Right cardiac atrium (tissue), 5 donors: ENCODE measurements at regions not wholly inside any gene's neighbourhood (a gene's known extent, or its start where the extent isn't known, plus 50 kb on each side); places are given as distances from the start of the nearest gene placed in this dataset.
A peak's percentile ranks its signal among the peaks of the same experiment; 100 is the strongest.
"Not testable (repeated sequence)": the region's sequence is repeated elsewhere in the genome, so short reads cannot be mapped to it uniquely, and the experiment has no call there.

Experiments
- ATAC-seq, 2 donors: fragments of 200-7000 bp; cut with Tn5 transposase; one replicate each; pipeline versions ENCODE4 v1.8.0 to v1.9.1; 2020; ENCODE audit warnings: moderate library complexity in 2 of 2, mild to moderate bottlenecking in 1 of 2
- DNase-seq, 3 donors: peaks; one replicate each; pipeline ENCODE4 v3.0.0-alpha.2; 2020
- H3K27ac ChIP-seq: one replicate; pipeline ENCODE4 v1.5.1; 2013; ENCODE audit warnings: mild to moderate bottlenecking, low read length, control low read depth, moderate library complexity
- H3K27me3 ChIP-seq: one replicate; pipeline ENCODE4 v1.6.1; 2013; ENCODE audit not compliant: control insufficient read depth, insufficient read depth
- H3K4me1 ChIP-seq: one replicate; pipeline ENCODE4 v1.6.1; 2013; ENCODE audit warnings: low read length; ENCODE audit not compliant: control insufficient read depth, insufficient read depth
- H3K4me3 ChIP-seq: one replicate; pipeline ENCODE4 v1.5.1; 2013; ENCODE audit warnings: low read length, control low read depth
- H3K9me3 ChIP-seq: one replicate; pipeline ENCODE4 v1.6.1; 2013; ENCODE audit warnings: low read length; ENCODE audit not compliant: control insufficient read depth
- WGBS: extraction: QIAGEN DNeasy Blood & Tissue Kit; methylation state at CpG from one replicate; pipeline ENCODE4 v1.1.7; 2013; 5-methylcytosine and 5-hydroxymethylcytosine counted together
- intact Hi-C, 4 donors: fragments of 100-400 bp; cut with DNase I; formaldehyde crosslinking; loops; one replicate each; pipeline versions ENCODE4 v1.11.0 to v1.14.0; 2022 to 2023
- donor health status: healthy with polysubstance abuse.
- donor health status: DM: no; HTN: yes; CAD: no.
- donor health status: DM: no; HTN: no; CAD: no.
- donor health status: DM: no; HTN: yes; CAD: no; lungs with severe emphysema.
- donor health status: DM: yes; HTN: yes; CAD: no.

- Histone ChIP-seq H3K4me3 (no peak overlapping the region), H3K27ac (no peak overlapping the region), H3K4me1 (no peaks in the 10 kb centered on the region), H3K27me3 (no peaks in the 10 kb centered on the region), H3K9me3 (no peaks in the 10 kb centered on the region)
- DNase-seq, result no peak
- intact Hi-C loops, result no loop called here
- WGBS, result 85% methylated on average over 5 of the region's 5 CpGs
- no peak for ATAC-seq
These were observed 220.1 kb downstream of the DHX15 start for GRCh38 chr4:24364249-24364648.

GRCh38 chr4:24363751-24364150 lies 220.6 kb downstream of the DHX15 start:
- 83% methylated on average over 4 of the region's 4 CpGs for WGBS
- H3K4me3 ChIP-seq, result no peak overlapping the region
- intact Hi-C loops, result no loop called here
- no peak overlapping the region for H3K27ac ChIP-seq
- no peak for ATAC-seq
- no peaks in the 10 kb centered on the region for H3K27me3 ChIP-seq
- no peak for DNase-seq
- H3K9me3 ChIP-seq, result no peaks in the 10 kb centered on the region
- H3K4me1 ChIP-seq, result no peaks in the 10 kb centered on the region

- H3K9me3 ChIP-seq, result no peaks in the 10 kb centered on the region
- no peak overlapping the region for H3K4me3 ChIP-seq
- 89% methylated on average over 4 of the region's 4 CpGs for WGBS
- peaks cover 2% of the 10 kb centered on the region for H3K27me3 ChIP-seq
- no peak overlapping the region for H3K27ac ChIP-seq
- no peak for ATAC-seq
- H3K4me1 ChIP-seq, result no peaks in the 10 kb centered on the region
- intact Hi-C loops, result no loop called here
- DNase-seq, result no peak
These were observed 232.2 kb downstream of the DHX15 start for GRCh38 chr4:24352112-24352511.

GRCh38 chr4:24349168-24349996 lies 235.0 kb downstream of the DHX15 start:
- H3K27me3 ChIP-seq, H3K4me3 ChIP-seq, H3K4me1 ChIP-seq, DNase-seq, H3K27ac ChIP-seq, intact Hi-C loops, ATAC-seq, H3K9me3 ChIP-seq: not testable (repeated sequence)
- WGBS, result 85% methylated on average over 15 of the region's 15 CpGs

DNA sequence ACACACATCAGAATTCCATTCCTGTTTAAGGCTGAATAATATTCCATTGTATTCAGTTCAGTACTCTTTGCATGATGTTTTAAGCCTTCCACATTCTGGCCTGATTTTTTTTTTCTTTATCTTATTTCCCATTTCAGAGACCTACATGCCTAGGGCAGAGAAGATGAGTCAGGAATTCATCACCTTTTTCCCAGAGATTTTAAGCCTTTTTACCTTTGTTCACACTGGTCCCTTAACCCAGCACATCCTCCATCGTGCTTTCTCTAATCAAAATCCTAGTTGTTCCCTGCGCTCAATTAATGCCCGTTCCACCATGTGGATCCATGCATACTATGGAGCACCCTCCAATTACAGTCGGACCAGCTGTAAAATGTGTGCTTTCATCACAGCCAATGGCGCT lies 245.1 kb downstream of the DHX15 start:
- DNase-seq (no peak), ATAC-seq (no peak)
- Histone ChIP-seq H3K4me1 (no peaks in the 10 kb centered on the region), H3K27ac (no peak overlapping the region), H3K9me3 (no peaks in the 10 kb centered on the region), H3K27me3 (no peaks in the 10 kb centered on the region), H3K4me3 (no peak overlapping the region)
- intact Hi-C loops, result no loop called here
- WGBS, result 93% methylated on average over 5 of the region's 5 CpGs

- no peak for ATAC-seq
- no peak for DNase-seq
- Histone ChIP-seq H3K27me3 (no peaks in the 10 kb centered on the region), H3K4me1 (no peaks in the 10 kb centered on the region), H3K9me3 (no peaks in the 10 kb centered on the region), H3K4me3 (no peak overlapping the region), H3K27ac (no peak overlapping the region)
- intact Hi-C loops, result no loop called here
- 90% methylated on average over 13 of the region's 13 CpGs for WGBS
These were observed 246.7 kb downstream of the DHX15 start for GRCh38 chr4:24337451-24338190.

DNA sequence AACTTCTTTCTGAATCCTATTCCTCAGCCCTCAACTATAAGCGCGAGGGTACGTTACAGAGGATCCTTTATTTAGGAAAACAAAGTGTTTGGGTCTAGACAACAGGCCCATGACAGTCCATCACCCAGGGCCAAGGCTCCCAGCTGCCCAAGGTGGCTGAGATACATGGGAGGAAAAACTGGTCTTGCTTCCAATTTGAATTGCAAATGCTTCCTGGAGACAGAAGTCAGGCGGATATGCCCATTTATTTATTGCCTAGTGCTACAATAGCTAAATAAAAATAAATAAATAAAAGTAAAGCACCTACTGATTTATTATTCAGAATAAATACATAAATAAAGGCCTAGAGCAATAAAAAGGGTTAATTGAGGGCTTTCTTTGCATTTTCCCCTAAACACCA lies 248.7 kb downstream of the DHX15 start:
- no peak for ATAC-seq
- no peak for DNase-seq
- intact Hi-C loops, result no loop called here
- H3K9me3 ChIP-seq, result no peaks in the 10 kb centered on the region
- H3K4me3 ChIP-seq, result no peak overlapping the region
- H3K27ac ChIP-seq, result no peak overlapping the region
- no peaks in the 10 kb centered on the region for H3K4me1 ChIP-seq
- WGBS, result 94% methylated on average over 4 of the region's 4 CpGs
- H3K27me3 ChIP-seq, result no peaks in the 10 kb centered on the region

GRCh38 chr4:24334906-24335305 lies 249.4 kb downstream of the DHX15 start:
- H3K4me3 ChIP-seq, result no peak overlapping the region
- H3K9me3 ChIP-seq, result no peaks in the 10 kb centered on the region
- WGBS, result 85% methylated on average over 3 of the region's 3 CpGs
- no peak for DNase-seq
- no peak for ATAC-seq
- no peaks in the 10 kb centered on the region for H3K27me3 ChIP-seq
- no peaks in the 10 kb centered on the region for H3K4me1 ChIP-seq
- intact Hi-C loops, result no loop called here
- no peak overlapping the region for H3K27ac ChIP-seq

GRCh38 chr4:24330573-24330972 lies 253.8 kb downstream of the DHX15 start:
- DNase-seq, result no peak
- intact Hi-C loops, result no loop called here
- no peaks in the 10 kb centered on the region for H3K27me3 ChIP-seq
- ATAC-seq, result peak in 1 of 2 donors; percentile 20
- no peak overlapping the region for H3K4me3 ChIP-seq
- H3K27ac ChIP-seq, result no peak overlapping the region
- no peaks in the 10 kb centered on the region for H3K4me1 ChIP-seq
- H3K9me3 ChIP-seq, result no peaks in the 10 kb centered on the region

DNA sequence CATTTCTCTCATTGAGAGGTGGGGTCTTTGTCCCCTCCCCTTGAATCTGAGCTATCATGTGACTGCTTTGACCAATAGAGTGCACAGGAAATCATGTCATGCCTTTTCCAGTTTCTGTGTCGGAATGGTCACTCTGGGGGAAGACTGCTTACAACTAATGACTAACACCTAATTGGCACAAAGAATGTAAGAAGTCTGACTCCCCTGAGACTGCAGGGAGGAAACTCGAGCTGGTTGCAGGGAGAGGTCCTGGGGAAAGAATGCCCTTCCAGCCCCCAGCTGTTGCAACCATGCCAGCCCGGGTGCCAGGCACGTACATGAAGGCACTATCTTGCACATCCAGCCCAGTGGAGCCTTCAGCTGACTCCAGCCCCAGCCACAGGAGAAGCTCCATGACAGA lies 254.2 kb downstream of the DHX15 start:
- WGBS, result 72% methylated on average over 4 of the region's 4 CpGs
- H3K4me1 ChIP-seq, result no peaks in the 10 kb centered on the region
- ATAC-seq, result no peak

GRCh38 chr4:24328711-24329110 lies 255.6 kb downstream of the DHX15 start:
- H3K4me1 ChIP-seq, result no peaks in the 10 kb centered on the region
- WGBS, result 62% methylated on average over 7 of the region's 7 CpGs
- DNase-seq, result no peak
- intact Hi-C loops, result no loop called here
- no peak for ATAC-seq
- H3K27me3 ChIP-seq, result no peaks in the 10 kb centered on the region
- H3K27ac ChIP-seq, result no peak overlapping the region
- H3K9me3 ChIP-seq, result no peaks in the 10 kb centered on the region
- H3K4me3 ChIP-seq, result no peak overlapping the region

More for the DNA sequence above, 254.2 kb downstream of the DHX15 start:
- H3K27me3 ChIP-seq, result no peaks in the 10 kb centered on the region
- no peak overlapping the region for H3K27ac ChIP-seq
- no peaks in the 10 kb centered on the region for H3K9me3 ChIP-seq
- intact Hi-C loops, result no loop called here
- H3K4me3 ChIP-seq, result no peak overlapping the region
- no peak for DNase-seq
